Endothelial cell of umbilical vein (primary cell): ENCODE measurements at regions not wholly inside any gene's neighbourhood (a gene's known extent, or its start where the extent isn't known, plus 50 kb on each side); places are given as distances from the start of the nearest gene placed in this dataset.
A peak's percentile ranks its signal among the peaks of the same experiment; 100 is the strongest.

ENCODE experiments used
- EZH2 ChIP-seq: IDR thresholded peaks from 2 replicates; pipeline ENCODE4 v1.6.1; 2012; ENCODE audit warnings: borderline replicate concordance, low read depth, mild to moderate bottlenecking, moderate library complexity, low read length, inconsistent platforms; ENCODE audit not compliant: severe bottlenecking
- FOS ChIP-seq: IDR thresholded peaks from 2 replicates; pipeline ENCODE4 v1.6.1; 2011; ENCODE audit warnings: mild to moderate bottlenecking, low read length, moderate library complexity, borderline replicate concordance; ENCODE audit not compliant: insufficient read depth
- JUN ChIP-seq: IDR thresholded peaks from 2 replicates; pipeline ENCODE4 v1.6.1; 2011; ENCODE audit warnings: borderline replicate concordance, low read depth; ENCODE audit not compliant: insufficient read length, insufficient read depth
- MYC ChIP-seq: IDR thresholded peaks from one replicate; pipeline ENCODE4 v1.6.1; 2011; ENCODE audit warnings: mild to moderate bottlenecking, low read depth, low read length
- POLR2A ChIP-seq: IDR thresholded peaks from 2 replicates; pipeline ENCODE4 v1.6.1; 2012; ENCODE audit warnings: low read depth, mild to moderate bottlenecking, control low read depth, low read length
- POLR2AphosphoS5 ChIP-seq: IDR thresholded peaks from 2 replicates; pipeline ENCODE4 v1.6.1; 2012; ENCODE audit warnings: low read depth, mild to moderate bottlenecking, control low read depth, low read length, moderate library complexity; ENCODE audit not compliant: insufficient read depth
- TF ChIP-seq, protein P1 (sequence below), 2 donors: IDR thresholded peaks; 1 replicate in 1 of 2; 2 replicates in 1 of 2; pipeline ENCODE4 v1.5.1; 2011; ENCODE audit warnings: low read length in 2 of 2, mild to moderate bottlenecking in 2 of 2, moderate library complexity in 2 of 2, control low read depth in 1 of 2, inconsistent platforms in 1 of 2, low read depth in 1 of 2; ENCODE audit not compliant: insufficient read depth in 1 of 2; ENCODE audit errors: extremely low read depth in 1 of 2
- TF ChIP-seq, protein P2 (sequence below): IDR thresholded peaks from 2 replicates; pipeline ENCODE4 v1.6.1; 2011; ENCODE audit not compliant: insufficient read depth, insufficient read length

- TF ChIP-seq, protein P1, sequence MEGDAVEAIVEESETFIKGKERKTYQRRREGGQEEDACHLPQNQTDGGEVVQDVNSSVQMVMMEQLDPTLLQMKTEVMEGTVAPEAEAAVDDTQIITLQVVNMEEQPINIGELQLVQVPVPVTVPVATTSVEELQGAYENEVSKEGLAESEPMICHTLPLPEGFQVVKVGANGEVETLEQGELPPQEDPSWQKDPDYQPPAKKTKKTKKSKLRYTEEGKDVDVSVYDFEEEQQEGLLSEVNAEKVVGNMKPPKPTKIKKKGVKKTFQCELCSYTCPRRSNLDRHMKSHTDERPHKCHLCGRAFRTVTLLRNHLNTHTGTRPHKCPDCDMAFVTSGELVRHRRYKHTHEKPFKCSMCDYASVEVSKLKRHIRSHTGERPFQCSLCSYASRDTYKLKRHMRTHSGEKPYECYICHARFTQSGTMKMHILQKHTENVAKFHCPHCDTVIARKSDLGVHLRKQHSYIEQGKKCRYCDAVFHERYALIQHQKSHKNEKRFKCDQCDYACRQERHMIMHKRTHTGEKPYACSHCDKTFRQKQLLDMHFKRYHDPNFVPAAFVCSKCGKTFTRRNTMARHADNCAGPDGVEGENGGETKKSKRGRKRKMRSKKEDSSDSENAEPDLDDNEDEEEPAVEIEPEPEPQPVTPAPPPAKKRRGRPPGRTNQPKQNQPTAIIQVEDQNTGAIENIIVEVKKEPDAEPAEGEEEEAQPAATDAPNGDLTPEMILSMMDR (IDR thresholded peaks at IDR 0.05; ENCODE audit: extremely low read depth in 1 of 2, insufficient read depth in 1 of 2, low read depth in 1 of 2, low read length in 2 of 2): no peak
- TF ChIP-seq POLR2A (no peak), EZH2 (no peak), MYC (no peak), JUN (no peak), FOS (peak; percentile 18), POLR2AphosphoS5 (no peak)
- TF ChIP-seq, protein P2, sequence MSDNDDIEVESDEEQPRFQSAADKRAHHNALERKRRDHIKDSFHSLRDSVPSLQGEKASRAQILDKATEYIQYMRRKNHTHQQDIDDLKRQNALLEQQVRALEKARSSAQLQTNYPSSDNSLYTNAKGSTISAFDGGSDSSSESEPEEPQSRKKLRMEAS: no peak
These were observed 93.3 kb downstream of the UTRN start for GRCh38 chr6:144378437-144378836.
